Brain microvascular endothelial cell (primary cell): ENCODE measurements at regions not wholly inside any gene's neighbourhood (a gene's known extent, or its start where the extent isn't known, plus 50 kb on each side); places are given as distances from the start of the nearest gene placed in this dataset.

Experiments
- DNase-seq: peaks from one replicate; pipeline ENCODE4 v3.0.0-alpha.2; 2020
- H3K27ac ChIP-seq: fragments of 250-450 bp; sonication (Bioruptor Pico); 2 replicates; pipeline ENCODE4 v1.5.1; 2020; ENCODE audit warnings: mild to moderate bottlenecking, moderate library complexity
- H3K27me3 ChIP-seq: fragments of 250-450 bp; sonication (Bioruptor Pico); replicated peaks from 2 replicates; pipeline ENCODE4 v1.5.1; 2020; ENCODE audit warnings: mild to moderate bottlenecking
- H3K36me3 ChIP-seq: fragments of 250-450 bp; sonication (Bioruptor Pico); replicated peaks from 2 replicates; pipeline ENCODE4 v1.5.1; 2020; ENCODE audit warnings: mild to moderate bottlenecking
- H3K4me3 ChIP-seq: 2 replicates; pipeline ENCODE4 v1.5.1; 2011; ENCODE audit warnings: low read depth, mild to moderate bottlenecking, control low read depth, low read length, moderate library complexity
- in situ Hi-C: cut with HindIII; loops from 2 replicates; pipeline ENCODE4 v1.10.0; 2017; ENCODE audit warnings: low sequenced_read_pairs, low pct_ligation_motif_present
- TF ChIP-seq, protein P1 (sequence below): IDR thresholded peaks from 2 replicates; pipeline ENCODE4 v1.5.1; 2011; ENCODE audit warnings: low read depth, mild to moderate bottlenecking, moderate library complexity, low read length, control low read depth, inconsistent platforms; ENCODE audit errors: missing control alignments

DNA sequence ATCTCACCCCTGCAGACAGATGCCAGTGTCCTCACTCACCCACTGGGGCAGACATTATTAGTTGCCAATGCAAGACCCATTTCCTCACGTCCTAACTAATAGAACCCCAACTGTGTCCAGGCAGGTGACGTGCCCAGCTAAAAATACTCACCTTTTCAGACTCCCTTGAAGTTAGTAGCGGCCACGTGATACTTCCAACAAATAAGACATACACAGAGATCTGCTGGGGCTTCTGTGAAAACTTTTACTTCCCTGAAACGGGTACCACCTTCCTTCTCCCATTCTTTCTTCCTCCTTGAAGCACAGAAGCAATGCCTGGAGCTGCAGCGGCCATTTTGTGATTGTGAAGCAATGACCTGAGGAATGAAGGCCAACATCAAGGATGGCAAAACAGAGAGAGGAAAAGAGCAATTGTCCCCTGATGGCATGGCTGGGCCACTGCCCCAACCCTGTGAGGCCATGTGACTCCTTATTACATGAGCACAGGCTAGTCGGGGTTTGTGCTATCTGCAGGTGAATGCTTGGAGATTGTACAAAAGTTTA lies 74.4 kb upstream of the TMPRSS2 start:
- TF ChIP-seq, protein P1, sequence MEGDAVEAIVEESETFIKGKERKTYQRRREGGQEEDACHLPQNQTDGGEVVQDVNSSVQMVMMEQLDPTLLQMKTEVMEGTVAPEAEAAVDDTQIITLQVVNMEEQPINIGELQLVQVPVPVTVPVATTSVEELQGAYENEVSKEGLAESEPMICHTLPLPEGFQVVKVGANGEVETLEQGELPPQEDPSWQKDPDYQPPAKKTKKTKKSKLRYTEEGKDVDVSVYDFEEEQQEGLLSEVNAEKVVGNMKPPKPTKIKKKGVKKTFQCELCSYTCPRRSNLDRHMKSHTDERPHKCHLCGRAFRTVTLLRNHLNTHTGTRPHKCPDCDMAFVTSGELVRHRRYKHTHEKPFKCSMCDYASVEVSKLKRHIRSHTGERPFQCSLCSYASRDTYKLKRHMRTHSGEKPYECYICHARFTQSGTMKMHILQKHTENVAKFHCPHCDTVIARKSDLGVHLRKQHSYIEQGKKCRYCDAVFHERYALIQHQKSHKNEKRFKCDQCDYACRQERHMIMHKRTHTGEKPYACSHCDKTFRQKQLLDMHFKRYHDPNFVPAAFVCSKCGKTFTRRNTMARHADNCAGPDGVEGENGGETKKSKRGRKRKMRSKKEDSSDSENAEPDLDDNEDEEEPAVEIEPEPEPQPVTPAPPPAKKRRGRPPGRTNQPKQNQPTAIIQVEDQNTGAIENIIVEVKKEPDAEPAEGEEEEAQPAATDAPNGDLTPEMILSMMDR: no peak
- in situ Hi-C loops: no loop called here
- no peaks in the 10 kb centered on the region for H3K27me3 ChIP-seq
- DNase-seq: no peak
- no peak overlapping the region for H3K4me3 ChIP-seq
- no peaks in the 10 kb centered on the region for H3K36me3 ChIP-seq
- H3K27ac ChIP-seq: no peak overlapping the region

DNA sequence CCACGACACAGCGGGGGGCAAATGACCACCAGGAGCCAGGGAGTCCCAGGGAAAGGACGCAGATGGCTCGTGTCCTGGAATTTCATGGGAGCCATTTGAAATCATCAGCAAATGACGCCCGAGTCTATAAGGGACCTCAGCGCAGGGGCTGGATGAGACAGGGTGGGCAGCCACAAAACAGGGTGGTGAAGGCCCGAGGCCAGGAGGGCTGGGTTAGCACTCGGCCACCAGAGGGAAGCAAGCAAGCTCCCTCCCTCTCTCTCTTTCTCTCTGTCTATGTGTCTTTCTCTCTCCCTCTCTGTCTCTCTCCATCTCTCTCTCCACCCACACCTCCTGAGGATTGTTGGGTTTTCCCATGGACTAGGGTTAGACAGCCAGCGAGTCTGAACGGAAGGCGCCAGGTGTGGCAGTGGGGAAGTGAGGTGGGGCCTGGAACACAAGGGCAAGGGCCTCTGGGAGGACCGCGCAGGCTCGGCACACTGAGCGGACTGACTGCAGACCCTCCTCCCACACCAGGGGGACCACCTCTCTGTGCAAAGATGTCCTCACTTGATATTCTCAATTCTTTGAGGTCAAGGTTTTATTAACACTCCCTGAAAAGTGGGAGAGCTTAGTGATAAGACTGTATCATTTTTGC lies 73.8 kb upstream of the TMPRSS2 start:
- Histone ChIP-seq H3K36me3 (no peaks in the 10 kb centered on the region), H3K27me3 (no peaks in the 10 kb centered on the region), H3K27ac (no peak overlapping the region), H3K4me3 (no peak overlapping the region)
- no peak for DNase-seq
- TF ChIP-seq, protein P1: no peak
- in situ Hi-C loops: no loop called here

DNA sequence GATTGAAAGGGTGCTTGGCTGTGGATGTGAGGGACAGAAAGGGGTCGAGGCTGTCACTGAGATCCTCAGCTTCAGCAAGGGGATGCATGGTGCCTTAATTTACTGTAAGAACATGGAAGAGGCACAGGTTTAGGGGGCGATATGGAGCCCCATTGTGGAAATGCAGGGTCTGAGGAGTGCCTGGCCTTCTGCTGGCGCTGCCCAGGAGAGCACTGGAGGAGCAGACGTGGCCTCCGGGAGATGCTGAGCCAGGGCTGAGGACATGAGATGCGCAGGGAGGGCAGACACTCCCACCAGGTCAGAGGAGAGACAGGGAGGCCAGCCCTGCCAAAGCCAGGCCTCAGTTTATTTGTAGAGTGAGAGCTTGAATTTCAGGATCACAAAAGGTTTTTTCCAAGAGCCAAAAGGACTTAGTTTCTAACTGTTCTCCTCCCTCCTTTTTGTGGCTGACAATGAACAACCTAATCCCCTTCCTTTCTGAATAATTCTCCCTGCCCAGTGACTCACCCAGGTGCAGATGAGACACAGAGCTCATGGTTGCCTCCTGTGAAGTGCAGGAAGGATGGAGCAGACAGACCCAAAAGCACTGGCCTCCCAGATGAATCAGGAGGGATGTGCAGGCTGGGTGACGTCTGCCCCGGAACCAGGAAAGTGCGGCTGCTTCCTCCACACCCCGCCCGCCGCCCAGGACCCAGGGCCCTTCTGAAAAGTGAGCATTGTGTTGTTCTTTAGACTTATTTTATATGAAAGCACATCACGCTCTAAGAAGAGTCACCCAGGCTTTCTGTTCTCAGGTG lies 73.0 kb upstream of the TMPRSS2 start:
- TF ChIP-seq, protein P1: no peak
- no peak overlapping the region for H3K4me3 ChIP-seq
- no peak for DNase-seq
- H3K27me3 ChIP-seq: no peaks in the 10 kb centered on the region
- H3K36me3 ChIP-seq: no peaks in the 10 kb centered on the region
- no peak overlapping the region for H3K27ac ChIP-seq
- in situ Hi-C loops: no loop called here

DNA sequence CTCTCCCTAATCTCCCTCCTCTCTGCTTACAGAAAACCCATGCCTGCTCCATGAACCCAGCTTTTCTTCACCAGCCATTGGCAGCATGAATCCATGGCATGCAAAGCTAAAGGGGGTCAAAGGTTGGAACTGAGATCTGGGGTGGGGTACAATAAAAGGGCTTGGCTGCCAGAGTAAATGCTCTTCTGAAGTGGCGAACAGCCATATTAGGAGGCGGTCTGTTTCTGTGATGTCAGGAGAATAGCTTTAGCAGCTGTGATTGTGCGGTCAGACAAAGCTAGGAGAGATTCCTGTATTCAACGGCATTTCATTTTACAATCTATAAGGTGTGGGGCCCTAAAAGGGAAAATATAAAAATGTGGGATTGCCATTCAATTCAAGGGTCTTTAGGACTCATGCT lies 71.7 kb upstream of the TMPRSS2 start:
- no peak for DNase-seq
- no peaks in the 10 kb centered on the region for H3K27me3 ChIP-seq
- in situ Hi-C loops: no loop called here
- TF ChIP-seq, protein P1: no peak
- H3K36me3 ChIP-seq: no peaks in the 10 kb centered on the region
- no peak overlapping the region for H3K4me3 ChIP-seq
- no peak overlapping the region for H3K27ac ChIP-seq

DNA sequence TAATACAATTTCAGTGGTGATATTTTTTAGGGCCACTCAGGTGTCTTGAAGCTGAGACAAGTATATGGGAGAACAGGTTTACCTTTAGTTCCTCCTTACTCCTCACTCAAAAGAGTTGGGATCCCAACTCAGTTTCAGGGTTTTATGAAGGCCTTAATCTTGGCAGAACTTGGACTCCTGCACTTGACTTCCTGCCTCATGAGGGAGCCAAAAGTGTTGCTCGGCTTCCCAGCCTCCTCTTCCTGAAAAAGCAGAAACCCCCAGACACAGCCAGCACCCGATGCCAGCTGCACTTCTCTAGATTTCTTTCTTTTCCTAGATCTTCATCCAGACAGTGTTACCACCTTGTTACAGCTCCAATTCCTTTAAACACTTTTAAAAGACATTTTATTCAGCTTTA lies 70.8 kb upstream of the TMPRSS2 start:
- Histone ChIP-seq H3K27ac (no peak overlapping the region), H3K27me3 (no peaks in the 10 kb centered on the region), H3K4me3 (no peak overlapping the region), H3K36me3 (no peaks in the 10 kb centered on the region)
- no peak for DNase-seq
- TF ChIP-seq, protein P1: no peak
- in situ Hi-C loops: no loop called here

DNA sequence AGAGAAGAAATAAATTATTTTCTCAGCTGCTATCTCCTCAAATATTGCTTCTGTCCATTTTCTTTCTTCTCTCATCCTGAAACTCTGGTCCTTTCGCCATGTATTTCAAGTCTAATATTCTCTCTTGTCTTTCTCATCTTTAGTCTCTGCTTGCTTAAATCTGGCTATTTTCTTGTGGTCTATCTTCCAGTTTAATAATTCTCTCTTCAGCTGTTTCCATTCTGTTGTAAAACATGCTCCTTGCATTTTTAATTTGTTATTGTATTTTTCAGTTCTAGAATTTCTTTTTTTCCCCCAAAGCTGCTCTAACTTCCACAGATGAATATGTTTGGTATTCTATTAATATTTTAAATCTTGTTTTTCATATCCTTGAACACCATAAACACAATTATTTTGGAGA lies 70.1 kb upstream of the TMPRSS2 start:
- Histone ChIP-seq H3K36me3 (no peaks in the 10 kb centered on the region), H3K27ac (no peak overlapping the region), H3K27me3 (no peaks in the 10 kb centered on the region), H3K4me3 (no peak overlapping the region)
- no peak for DNase-seq
- TF ChIP-seq, protein P1: no peak
- in situ Hi-C loops: no loop called here
